Activated T-helper 2 cell treated with anti-CD3 and anti-CD28 coated beads, Interferon-gamma antibody, Interleukin-2, Interleukin-4, amounts not matched to agents 10 μg/mL and 5 μg/mL and 100 μg/mL, durations not matched to agents 14 hours and 24 hours and 36 hours (primary cell): ENCODE measurements at regions not wholly inside any gene's neighbourhood (a gene's known extent, or its start where the extent isn't known, plus 50 kb on each side); places are given as distances from the start of the nearest gene placed in this dataset.

ENCODE experiments used
- DNase-seq: peaks from one replicate; pipeline ENCODE4 v3.0.0; 2021; ENCODE audit warnings: low spot score
- H3K27ac Mint-ChIP-seq: one replicate; pipeline ENCODE4 v1.8.0; 2021; ENCODE audit warnings: mixed read lengths
- H3K27me3 Mint-ChIP-seq: one replicate; pipeline ENCODE4 v1.8.0; 2021; ENCODE audit warnings: low read depth, mixed read lengths
- H3K36me3 Mint-ChIP-seq: one replicate; pipeline ENCODE4 v1.8.0; 2021; ENCODE audit warnings: low read depth, mixed read lengths
- H3K4me1 Mint-ChIP-seq: one replicate; pipeline ENCODE4 v1.8.0; 2021; ENCODE audit warnings: low read depth, mixed read lengths
- H3K4me3 Mint-ChIP-seq: one replicate; pipeline ENCODE4 v1.8.0; 2021; ENCODE audit warnings: low read depth, mild to moderate bottlenecking, moderate library complexity, mixed read lengths
- H3K9me3 Mint-ChIP-seq: one replicate; pipeline ENCODE4 v1.8.0; 2021; ENCODE audit warnings: mixed read lengths
- intact Hi-C: fragments of 100-400 bp; cut with micrococcal nuclease; formaldehyde crosslinking; loops from one replicate; pipeline ENCODE4 v1.15.1; 2023

DNA sequence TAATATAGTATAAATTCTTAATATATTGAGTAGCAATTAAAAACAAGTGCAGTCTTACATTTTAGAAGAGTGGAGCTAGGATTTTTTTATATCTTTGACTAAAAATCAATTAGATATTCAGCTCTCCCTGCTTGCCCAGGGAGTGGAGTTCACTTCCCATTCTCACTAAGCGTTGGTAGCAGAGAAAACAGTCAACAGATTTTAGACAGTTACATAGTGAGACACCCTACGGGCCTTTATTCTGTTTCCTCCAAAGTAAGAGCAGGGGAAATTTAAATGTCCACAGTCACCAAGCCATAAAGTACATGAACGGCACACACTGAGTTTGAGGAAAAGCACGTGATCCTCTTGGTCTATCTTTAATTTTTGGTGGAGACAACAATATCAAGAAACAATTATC is 131.6 kb upstream of the PLEKHG7 start:
- H3K4me1 Mint-ChIP-seq: peaks cover 20% of the 10 kb centered on the region
- intact Hi-C loops: loop anchor here (2.0 to 10.0 kb wide), 2 partner anchors 424 to 576 kb away; no protein-coding TSS in a partner anchor
- H3K4me3 Mint-ChIP-seq: no peak overlapping the region
- peaks cover 12% of the 10 kb centered on the region for H3K36me3 Mint-ChIP-seq
- H3K27me3 Mint-ChIP-seq: no peaks in the 10 kb centered on the region
- H3K27ac Mint-ChIP-seq: no peak overlapping the region
- DNase-seq: no peak
- H3K9me3 Mint-ChIP-seq: peaks cover 10% of the 10 kb centered on the region

DNA sequence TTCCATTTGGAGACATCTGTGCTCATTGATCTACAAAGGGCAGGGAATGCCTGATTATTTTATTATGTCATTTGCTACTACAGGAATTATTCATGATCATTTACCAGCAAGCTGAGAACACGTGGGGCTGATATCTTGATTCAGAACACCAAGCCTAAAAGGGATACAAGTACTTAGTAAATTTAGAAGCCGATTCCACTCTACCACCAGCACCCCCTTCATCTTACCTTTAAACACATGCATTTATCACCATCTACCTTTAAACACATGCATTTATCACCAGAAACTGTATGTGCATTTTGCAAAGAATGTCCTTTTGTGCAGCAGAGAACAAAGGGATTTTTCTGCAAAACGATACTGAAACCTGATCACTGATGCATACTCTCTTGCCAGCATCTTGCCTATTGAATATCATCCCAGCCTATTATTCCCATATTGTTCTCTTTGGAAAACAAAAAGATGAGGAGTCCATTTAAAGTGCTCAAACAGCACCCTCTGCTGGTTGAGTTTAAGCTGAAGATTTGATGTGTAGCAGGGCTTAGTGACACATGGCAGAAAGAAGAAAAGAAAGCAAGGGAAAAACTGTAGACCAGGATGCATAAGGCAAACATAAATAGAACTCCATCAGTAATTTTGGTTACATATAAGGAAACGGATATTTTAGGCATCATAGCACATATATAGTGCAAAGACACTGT is 132.6 kb upstream of the PLEKHG7 start:
- DNase-seq: no peak
- intact Hi-C loops: loop anchor here (1.0 to 10.0 kb wide), 3 partner anchors 68 to 575 kb away; no protein-coding TSS in a partner anchor
- Mint-ChIP-seq H3K27me3 (no peaks in the 10 kb centered on the region), H3K9me3 (peaks cover 19% of the 10 kb centered on the region), H3K4me1 (peaks cover 20% of the 10 kb centered on the region), H3K36me3 (peaks cover 20% of the 10 kb centered on the region), H3K4me3 (no peak overlapping the region), H3K27ac (no peak overlapping the region)

DNA sequence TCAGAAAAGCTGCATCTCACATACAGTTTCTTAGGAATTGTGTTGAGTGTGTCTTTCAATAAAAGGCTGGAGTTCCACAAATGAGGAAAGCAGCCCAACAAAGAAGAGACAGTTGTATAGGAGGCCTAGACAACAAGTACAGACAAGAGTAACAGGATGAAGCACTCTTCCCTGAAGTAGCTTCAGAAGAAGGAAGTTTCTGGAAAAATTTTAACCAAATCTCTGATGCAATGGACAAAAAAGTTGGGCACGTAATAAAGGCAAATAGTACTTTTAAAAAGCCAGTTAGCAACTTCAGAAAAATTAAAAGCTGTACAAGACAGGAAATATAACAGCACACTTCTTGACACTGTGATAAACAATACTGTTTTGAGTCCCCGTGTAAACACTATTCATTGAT is 134.1 kb upstream of the PLEKHG7 start:
- intact Hi-C loops: loop anchor here (1.0 kb wide), 1 partner anchor 164 kb away; no protein-coding TSS in a partner anchor

GRCh38 chr12:92566448-92567019 is 136.3 kb upstream of the PLEKHG7 start:
- Mint-ChIP-seq H3K4me1 (peaks cover 36% of the 10 kb centered on the region), H3K4me3 (no peak overlapping the region), H3K36me3 (peaks cover 34% of the 10 kb centered on the region), H3K27ac (no peak overlapping the region), H3K9me3 (peaks cover 38% of the 10 kb centered on the region), H3K27me3 (no peaks in the 10 kb centered on the region)
- DNase-seq: no peak
- intact Hi-C loops: loop anchor here (2.0 kb wide), 1 partner anchor 14 kb away; no protein-coding TSS in a partner anchor

More for the DNA sequence above, 134.1 kb upstream of the PLEKHG7 start:
- H3K9me3 Mint-ChIP-seq: peaks cover 29% of the 10 kb centered on the region
- no peak overlapping the region for H3K27ac Mint-ChIP-seq
- peaks cover 28% of the 10 kb centered on the region for H3K36me3 Mint-ChIP-seq
- no peaks in the 10 kb centered on the region for H3K27me3 Mint-ChIP-seq
- H3K4me3 Mint-ChIP-seq: no peak overlapping the region
- DNase-seq: no peak
- H3K4me1 Mint-ChIP-seq: peaks cover 28% of the 10 kb centered on the region

DNA sequence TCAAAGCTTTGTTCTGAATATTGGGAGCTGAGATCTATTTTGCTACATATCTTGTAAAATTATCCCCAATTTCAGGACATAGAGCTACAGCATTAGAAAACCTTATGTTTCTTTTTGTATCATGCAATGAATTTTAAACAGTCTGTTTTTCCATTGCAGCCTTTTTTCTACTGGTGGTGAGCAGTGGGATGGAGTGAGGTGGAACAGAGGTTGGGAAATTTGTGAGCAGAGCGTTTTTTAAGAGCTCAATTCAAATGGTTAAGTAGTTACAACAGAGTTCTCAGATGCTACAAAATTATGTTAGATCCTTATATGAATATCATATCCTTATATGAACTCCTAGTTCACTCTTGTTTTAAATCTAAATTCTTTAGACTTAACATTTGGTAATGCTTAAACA is 139.0 kb upstream of the PLEKHG7 start:
- no peak overlapping the region for H3K4me3 Mint-ChIP-seq
- peaks cover 47% of the 10 kb centered on the region for H3K9me3 Mint-ChIP-seq
- no peaks in the 10 kb centered on the region for H3K27me3 Mint-ChIP-seq
- peaks cover 47% of the 10 kb centered on the region for H3K4me1 Mint-ChIP-seq
- H3K36me3 Mint-ChIP-seq: peaks cover 44% of the 10 kb centered on the region
- DNase-seq: no peak
- intact Hi-C loops: no loop called here
- no peak overlapping the region for H3K27ac Mint-ChIP-seq

- DNase-seq: no peak
- Mint-ChIP-seq H3K27me3 (no peaks in the 10 kb centered on the region), H3K9me3 (peaks cover 45% of the 10 kb centered on the region), H3K4me1 (peaks cover 56% of the 10 kb centered on the region), H3K36me3 (peaks cover 39% of the 10 kb centered on the region), H3K4me3 (no peak overlapping the region), H3K27ac (peak overlapping the region; percentile 3)
- intact Hi-C loops: no loop called here
Measured at GRCh38 chr12:92562063-92562734, 140.6 kb upstream of the PLEKHG7 start.

DNA sequence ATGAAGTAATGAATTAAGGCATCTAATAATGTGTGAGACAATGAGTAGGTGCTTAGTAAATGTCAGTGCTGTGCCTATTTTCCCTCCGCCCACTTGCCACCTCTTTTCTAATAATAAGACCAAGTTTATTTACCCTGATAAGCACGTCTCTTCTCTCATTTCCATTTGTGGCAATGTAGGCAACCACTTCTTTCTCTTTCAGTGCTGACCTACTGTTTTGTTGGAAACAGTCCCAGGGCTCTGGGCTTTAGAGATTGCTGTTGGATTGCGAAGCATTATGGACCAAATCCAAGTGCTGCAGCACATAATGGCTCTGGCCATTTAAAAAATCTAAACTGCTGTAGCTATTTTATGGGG is 141.3 kb upstream of the PLEKHG7 start:
- no peak overlapping the region for H3K4me3 Mint-ChIP-seq
- DNase-seq: no peak
- intact Hi-C loops: no loop called here
- H3K9me3 Mint-ChIP-seq: peaks cover 42% of the 10 kb centered on the region
- no peak overlapping the region for H3K27ac Mint-ChIP-seq
- no peaks in the 10 kb centered on the region for H3K27me3 Mint-ChIP-seq
- peaks cover 39% of the 10 kb centered on the region for H3K36me3 Mint-ChIP-seq
- peaks cover 56% of the 10 kb centered on the region for H3K4me1 Mint-ChIP-seq

DNA sequence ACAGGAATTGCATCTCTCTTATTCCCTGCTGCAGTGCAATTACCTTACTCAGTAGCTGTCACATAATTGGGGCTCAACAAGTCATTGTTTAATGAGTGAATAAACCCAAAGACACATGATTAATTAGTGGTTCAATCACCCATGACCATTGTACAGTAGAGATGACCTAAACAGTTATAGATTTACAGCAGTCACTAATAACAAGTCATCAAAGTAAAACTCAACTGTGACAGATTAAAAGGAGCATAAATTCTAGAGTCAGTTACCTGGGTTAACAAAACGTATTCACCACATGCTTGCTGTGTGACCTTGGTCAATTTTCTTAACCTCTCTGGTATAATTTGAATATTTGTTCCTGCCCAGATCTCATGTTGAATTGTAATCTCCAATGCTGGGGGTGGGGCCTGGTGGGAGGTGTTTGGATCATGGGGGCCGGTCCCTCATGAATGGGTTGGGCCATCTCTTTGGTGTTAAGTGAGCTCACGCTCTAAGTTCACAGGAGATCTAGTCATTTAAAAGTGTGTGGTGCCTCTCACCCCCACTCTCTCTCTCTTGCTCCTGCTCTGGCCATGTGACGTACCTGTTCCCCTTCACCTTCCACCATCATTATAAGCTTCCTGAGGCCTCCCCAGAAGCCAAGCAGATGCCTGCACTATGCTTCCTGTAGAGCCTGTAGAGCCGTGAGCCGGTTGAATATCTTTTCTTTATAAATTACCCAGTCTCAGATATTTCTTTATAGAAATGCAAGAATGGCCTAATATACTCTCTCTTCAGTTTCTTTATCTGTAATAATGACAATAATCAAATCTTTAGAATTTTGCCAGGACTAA is 141.9 kb upstream of the PLEKHG7 start:
- H3K9me3 Mint-ChIP-seq: peaks cover 40% of the 10 kb centered on the region
- H3K4me3 Mint-ChIP-seq: no peak overlapping the region
- peaks cover 37% of the 10 kb centered on the region for H3K36me3 Mint-ChIP-seq
- no peaks in the 10 kb centered on the region for H3K27me3 Mint-ChIP-seq
- no peak for DNase-seq
- intact Hi-C loops: no loop called here
- H3K4me1 Mint-ChIP-seq: peaks cover 57% of the 10 kb centered on the region
- H3K27ac Mint-ChIP-seq: no peak overlapping the region

GRCh38 chr12:92558806-92559205 is 144.0 kb upstream of the PLEKHG7 start:
- H3K4me1 Mint-ChIP-seq: peaks cover 69% of the 10 kb centered on the region
- no peak for DNase-seq
- peak overlapping the region; percentile 20 for H3K27ac Mint-ChIP-seq
- H3K9me3 Mint-ChIP-seq: peaks cover 23% of the 10 kb centered on the region
- H3K4me3 Mint-ChIP-seq: peak overlapping the region; percentile 3
- H3K27me3 Mint-ChIP-seq: no peaks in the 10 kb centered on the region
- intact Hi-C loops: loop anchor here (5.0 kb wide), 1 partner anchor 342 kb away; no protein-coding TSS in a partner anchor
- peaks cover 29% of the 10 kb centered on the region for H3K36me3 Mint-ChIP-seq

DNA sequence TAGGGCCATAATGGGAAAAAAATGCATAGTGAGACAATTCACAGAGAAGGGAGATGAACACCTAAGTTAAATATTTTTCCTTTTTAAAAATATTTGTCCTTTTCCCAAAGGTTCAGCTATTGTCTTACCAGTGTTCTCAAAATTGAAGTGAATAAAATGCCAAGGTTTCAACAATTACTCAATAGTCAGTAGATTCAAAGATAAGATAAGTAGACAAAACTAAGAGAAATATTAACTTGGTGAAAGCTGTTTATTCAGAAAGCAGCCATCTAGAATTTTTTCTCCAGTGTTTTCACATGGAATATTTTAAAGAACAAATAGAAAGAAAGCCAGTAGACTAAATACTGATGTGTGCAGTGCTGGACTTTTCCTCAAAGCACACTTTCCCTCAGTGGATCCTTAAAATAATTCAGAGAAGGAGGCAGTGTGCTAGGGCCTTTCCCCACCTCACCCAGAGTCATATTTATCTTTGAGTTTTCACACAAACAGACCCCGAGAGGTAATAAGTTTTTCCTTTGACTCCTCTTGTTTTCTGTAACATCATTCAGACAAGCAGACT is 144.5 kb upstream of the PLEKHG7 start:
- Mint-ChIP-seq H3K27me3 (no peaks in the 10 kb centered on the region), H3K27ac (peak overlapping the region; percentile 29), H3K36me3 (peaks cover 27% of the 10 kb centered on the region), H3K4me1 (peaks cover 67% of the 10 kb centered on the region), H3K4me3 (peak overlapping the region; percentile 10), H3K9me3 (peaks cover 21% of the 10 kb centered on the region)
- intact Hi-C loops: loop anchor here (5.0 kb wide), 1 partner anchor 341 kb away; no protein-coding TSS in a partner anchor
- no peak for DNase-seq

DNA sequence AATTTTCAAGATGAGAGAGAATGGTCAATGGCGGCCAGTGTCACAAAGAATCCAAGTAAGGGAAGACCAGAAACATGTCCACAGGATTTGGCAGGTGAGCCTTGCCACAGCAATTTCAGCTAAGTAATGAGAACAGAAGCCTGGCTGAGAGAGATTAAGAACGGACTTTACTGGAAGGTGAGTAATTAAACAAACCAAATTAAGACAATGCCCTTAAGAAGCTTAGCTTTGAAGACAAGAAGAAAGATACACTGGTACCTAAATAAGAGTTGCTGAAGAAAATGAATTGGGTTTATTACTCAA is 145.4 kb upstream of the PLEKHG7 start:
- Mint-ChIP-seq H3K4me3 (peak overlapping the region; percentile 64), H3K36me3 (peaks cover 27% of the 10 kb centered on the region), H3K27me3 (no peaks in the 10 kb centered on the region), H3K9me3 (peaks cover 21% of the 10 kb centered on the region), H3K27ac (peak overlapping the region; percentile 84), H3K4me1 (peaks cover 64% of the 10 kb centered on the region)
- DNase-seq: no peak
- intact Hi-C loops: loop anchor here (5.0 kb wide), 1 partner anchor 340 kb away; no protein-coding TSS in a partner anchor
